ENCODE measurements at regions not wholly inside any gene's neighbourhood (a gene's known extent, or its start where the extent isn't known, plus 50 kb on each side); places are given as distances from the start of the nearest gene placed in this dataset.

GRCh38 chr1:68906431-68906830, 409.5 kb upstream of the DEPDC1 start:
- Mint-ChIP-seq H3K27me3 (no peaks in the 10 kb centered on the region), H3K4me1 (no peaks in the 10 kb centered on the region), H3K36me3 (no peaks in the 10 kb centered on the region), H3K9me3 (peaks cover 0 to 12% (median 7%) of the 10 kb centered on the region in 8 donors), H3K27ac (no peak overlapping the region), H3K4me3 (no peak overlapping the region)
- ChIA-PET POLR2A (ENCODE audit: partially characterized antibody) (no interaction called here), CTCF (ENCODE audit: partially characterized antibody) (no interaction called here)
- intact Hi-C loops (cut with micrococcal nuclease) = no loop called here
- no peaks in the 10 kb centered on the region for H3K9me3 ChIP-seq (ENCODE audit: control insufficient read depth in 1 of 2, low read length in 2 of 2)
- H3K27me3 ChIP-seq (ENCODE audit: insufficient read depth, low read length) = no peaks in the 10 kb centered on the region
- no peaks in the 10 kb centered on the region for H3K36me3 ChIP-seq (ENCODE audit: insufficient read depth, low read length)
- no peaks in the 10 kb centered on the region for H3K4me1 ChIP-seq (ENCODE audit: insufficient read depth, low read length)
- H3K4me3 ChIP-seq (ENCODE audit: low read length in 2 of 2) = no peak overlapping the region
- no peak for DNase-seq
- H3K27ac ChIP-seq (ENCODE audit: low read depth, low read length) = no peak overlapping the region

DNA sequence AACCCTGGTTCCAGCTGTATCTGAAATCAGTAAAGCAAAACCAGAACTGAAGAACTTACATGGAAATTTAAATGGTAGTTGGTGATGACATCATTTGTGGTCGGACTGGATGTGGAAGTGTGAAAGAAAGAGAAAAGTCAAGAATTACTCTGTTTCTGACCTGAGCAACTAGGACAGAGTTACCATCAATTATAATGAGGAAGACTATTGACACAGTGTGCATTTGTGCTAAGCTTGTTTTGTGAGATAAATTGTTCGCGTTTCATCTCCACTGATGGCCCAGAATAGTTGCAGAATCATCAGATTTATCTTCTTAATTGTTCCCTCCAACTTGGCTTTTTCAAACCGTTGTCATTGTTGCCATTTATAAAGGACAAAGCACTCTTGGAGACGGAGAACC, 410.6 kb upstream of the DEPDC1 start:
- Mint-ChIP-seq H3K4me3 (no peak overlapping the region), H3K27me3 (no peaks in the 10 kb centered on the region), H3K9me3 (peaks cover 0 to 14% (median 9%) of the 10 kb centered on the region in 8 donors), H3K36me3 (no peaks in the 10 kb centered on the region), H3K4me1 (no peaks in the 10 kb centered on the region), H3K27ac (no peak overlapping the region)
- intact Hi-C loops (cut with micrococcal nuclease) = no loop called here
- no peaks in the 10 kb centered on the region for H3K27me3 ChIP-seq (ENCODE audit: insufficient read depth, low read length)
- DNase-seq = no peak
- H3K27ac ChIP-seq (ENCODE audit: low read depth, low read length) = no peak overlapping the region
- no peaks in the 10 kb centered on the region for H3K4me1 ChIP-seq (ENCODE audit: insufficient read depth, low read length)
- CTCF ChIA-PET (ENCODE audit: partially characterized antibody) = no interaction called here
- H3K36me3 ChIP-seq (ENCODE audit: insufficient read depth, low read length) = no peaks in the 10 kb centered on the region
- H3K4me3 ChIP-seq (ENCODE audit: low read length in 2 of 2) = no peak overlapping the region
- H3K9me3 ChIP-seq (ENCODE audit: control insufficient read depth in 1 of 2, low read length in 2 of 2) = no peaks in the 10 kb centered on the region
- POLR2A ChIA-PET (ENCODE audit: partially characterized antibody) = no interaction called here

DNA sequence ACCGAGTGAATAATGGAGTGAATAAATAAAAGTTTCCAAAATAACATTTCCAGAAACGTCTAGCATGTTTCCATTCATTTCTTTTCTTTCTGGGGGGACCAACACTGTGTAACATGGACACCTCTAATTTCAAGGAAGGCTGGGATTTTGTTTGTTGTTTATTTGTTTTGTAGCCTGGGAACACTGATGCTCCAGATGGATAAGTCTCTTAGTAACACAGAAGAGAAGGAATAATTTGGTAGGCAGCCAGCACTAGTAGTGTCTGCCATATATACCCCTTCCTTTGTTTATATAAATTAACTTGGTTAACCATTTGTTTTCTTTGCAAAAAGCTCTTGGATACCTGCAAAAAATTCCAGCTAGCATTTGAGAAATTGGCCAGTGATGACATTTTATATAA, 411.4 kb upstream of the DEPDC1 start:
- H3K27ac ChIP-seq (ENCODE audit: low read depth, low read length) = no peak overlapping the region
- Mint-ChIP-seq H3K27ac (no peak overlapping the region), H3K27me3 (no peaks in the 10 kb centered on the region), H3K9me3 (peaks cover 0 to 16% (median 12%) of the 10 kb centered on the region in 8 donors), H3K4me1 (no peaks in the 10 kb centered on the region), H3K36me3 (no peaks in the 10 kb centered on the region), H3K4me3 (no peak overlapping the region)
- H3K9me3 ChIP-seq (ENCODE audit: control insufficient read depth in 1 of 2, low read length in 2 of 2) = no peaks in the 10 kb centered on the region
- H3K36me3 ChIP-seq (ENCODE audit: insufficient read depth, low read length) = no peaks in the 10 kb centered on the region
- POLR2A ChIA-PET (ENCODE audit: partially characterized antibody) = no interaction called here
- no peak overlapping the region for H3K4me3 ChIP-seq (ENCODE audit: low read length in 2 of 2)
- CTCF ChIA-PET (ENCODE audit: partially characterized antibody) = no interaction called here
- intact Hi-C loops (cut with micrococcal nuclease) = no loop called here
- no peak for DNase-seq
- no peaks in the 10 kb centered on the region for H3K4me1 ChIP-seq (ENCODE audit: insufficient read depth, low read length)
- H3K27me3 ChIP-seq (ENCODE audit: insufficient read depth, low read length) = no peaks in the 10 kb centered on the region

GRCh38 chr1:68916221-68916902, 419.5 kb upstream of the DEPDC1 start:
- H3K9me3 ChIP-seq (ENCODE audit: control insufficient read depth in 1 of 2, low read length in 2 of 2) = no peaks in the 10 kb centered on the region

DNA sequence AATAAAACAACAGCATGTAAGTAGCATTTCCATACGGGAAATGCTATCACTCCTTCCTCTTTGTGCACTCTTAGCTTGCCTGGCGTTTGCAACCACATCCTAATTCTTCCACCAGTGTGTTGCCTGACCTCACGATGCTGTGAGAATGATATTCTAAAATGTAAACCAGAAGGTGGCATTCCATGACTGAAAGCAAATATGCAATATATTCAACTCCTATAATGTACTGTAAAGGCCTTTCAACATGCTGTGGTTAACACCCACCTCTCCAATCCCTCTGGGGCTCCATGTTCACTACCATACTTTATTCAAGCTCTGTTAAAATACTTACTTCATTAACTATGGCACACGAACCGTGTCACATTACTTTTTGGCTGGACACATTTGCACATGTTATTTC, 420.6 kb upstream of the DEPDC1 start:
- ChIA-PET POLR2A (ENCODE audit: partially characterized antibody) (no interaction called here), CTCF (ENCODE audit: partially characterized antibody) (no interaction called here)
- Mint-ChIP-seq H3K27me3 (no peaks in the 10 kb centered on the region), H3K4me1 (no peaks in the 10 kb centered on the region), H3K36me3 (no peaks in the 10 kb centered on the region), H3K9me3 (peaks cover 0 to 13% (median 7%) of the 10 kb centered on the region in 8 donors), H3K27ac (no peak overlapping the region), H3K4me3 (no peak overlapping the region)
- intact Hi-C loops (cut with micrococcal nuclease) = no loop called here
- DNase-seq = no peak
- H3K9me3 ChIP-seq (ENCODE audit: control insufficient read depth in 1 of 2, low read length in 2 of 2) = no peaks in the 10 kb centered on the region
- no peaks in the 10 kb centered on the region for H3K27me3 ChIP-seq (ENCODE audit: insufficient read depth, low read length)
- no peaks in the 10 kb centered on the region for H3K4me1 ChIP-seq (ENCODE audit: insufficient read depth, low read length)
- no peak overlapping the region for H3K4me3 ChIP-seq (ENCODE audit: low read length in 2 of 2)
- H3K27ac ChIP-seq (ENCODE audit: low read depth, low read length) = no peak overlapping the region
- no peaks in the 10 kb centered on the region for H3K36me3 ChIP-seq (ENCODE audit: insufficient read depth, low read length)

More at GRCh38 chr1:68916221-68916902, 419.5 kb upstream of the DEPDC1 start:
- no peak for DNase-seq
- intact Hi-C loops (cut with micrococcal nuclease) = no loop called here
- no peaks in the 10 kb centered on the region for H3K4me1 ChIP-seq (ENCODE audit: insufficient read depth, low read length)
- no peaks in the 10 kb centered on the region for H3K36me3 Mint-ChIP-seq
- H3K4me1 Mint-ChIP-seq = no peaks in the 10 kb centered on the region
- no peak overlapping the region for H3K27ac Mint-ChIP-seq
- no peaks in the 10 kb centered on the region for H3K27me3 Mint-ChIP-seq
- ChIA-PET POLR2A (ENCODE audit: partially characterized antibody) (no interaction called here), CTCF (ENCODE audit: partially characterized antibody) (no interaction called here)
- H3K4me3 Mint-ChIP-seq = no peak overlapping the region
- no peak overlapping the region for H3K4me3 ChIP-seq (ENCODE audit: low read length in 2 of 2)
- H3K9me3 Mint-ChIP-seq = peaks cover 0 to 17% (median 9%) of the 10 kb centered on the region in 8 donors
- H3K27me3 ChIP-seq (ENCODE audit: insufficient read depth, low read length) = no peaks in the 10 kb centered on the region
- no peaks in the 10 kb centered on the region for H3K36me3 ChIP-seq (ENCODE audit: insufficient read depth, low read length)
- H3K27ac ChIP-seq (ENCODE audit: low read depth, low read length) = no peak overlapping the region

- H3K9me3 ChIP-seq (ENCODE audit: control insufficient read depth in 1 of 2, low read length in 2 of 2) = no peaks in the 10 kb centered on the region
- peaks cover 0 to 12% (median 8%) of the 10 kb centered on the region in 8 donors for H3K9me3 Mint-ChIP-seq
- intact Hi-C loops (cut with micrococcal nuclease) = no loop called here
- no peak overlapping the region for H3K4me3 ChIP-seq (ENCODE audit: low read length in 2 of 2)
- no peaks in the 10 kb centered on the region for H3K4me1 Mint-ChIP-seq
- no peaks in the 10 kb centered on the region for H3K27me3 Mint-ChIP-seq
- H3K27ac Mint-ChIP-seq = no peak overlapping the region
- H3K36me3 ChIP-seq (ENCODE audit: insufficient read depth, low read length) = no peaks in the 10 kb centered on the region
- H3K36me3 Mint-ChIP-seq = no peaks in the 10 kb centered on the region
- DNase-seq = no peak
- H3K4me3 Mint-ChIP-seq = no peak overlapping the region
- H3K27me3 ChIP-seq (ENCODE audit: insufficient read depth, low read length) = no peaks in the 10 kb centered on the region
- no peaks in the 10 kb centered on the region for H3K4me1 ChIP-seq (ENCODE audit: insufficient read depth, low read length)
- ChIA-PET CTCF (ENCODE audit: partially characterized antibody) (no interaction called here), POLR2A (ENCODE audit: partially characterized antibody) (no interaction called here)
- no peak overlapping the region for H3K27ac ChIP-seq (ENCODE audit: low read depth, low read length)
These were observed 421.7 kb upstream of the DEPDC1 start for GRCh38 chr1:68918563-68918962.

GRCh38 chr1:68919075-68919474, 422.2 kb upstream of the DEPDC1 start:
- Histone ChIP-seq H3K4me3 (ENCODE audit: low read length in 2 of 2) (no peak overlapping the region), H3K9me3 (ENCODE audit: control insufficient read depth in 1 of 2, low read length in 2 of 2) (no peaks in the 10 kb centered on the region), H3K4me1 (ENCODE audit: insufficient read depth, low read length) (no peaks in the 10 kb centered on the region), H3K27me3 (ENCODE audit: insufficient read depth, low read length) (no peaks in the 10 kb centered on the region), H3K27ac (ENCODE audit: low read depth, low read length) (no peak overlapping the region), H3K36me3 (ENCODE audit: insufficient read depth, low read length) (no peaks in the 10 kb centered on the region)
- Mint-ChIP-seq H3K9me3 (peaks cover 0 to 12% (median 8%) of the 10 kb centered on the region in 8 donors), H3K4me3 (no peak overlapping the region), H3K36me3 (no peaks in the 10 kb centered on the region), H3K27me3 (no peaks in the 10 kb centered on the region), H3K27ac (no peak overlapping the region), H3K4me1 (no peaks in the 10 kb centered on the region)
- ChIA-PET POLR2A (ENCODE audit: partially characterized antibody) (no interaction called here), CTCF (ENCODE audit: partially characterized antibody) (no interaction called here)
- intact Hi-C loops (cut with micrococcal nuclease) = no loop called here
- no peak for DNase-seq

Measured in CD4-positive, alpha-beta memory T cell (primary cell).